Fibroblast of peridontal ligament (primary cell): ENCODE measurements at regions not wholly inside any gene's neighbourhood (a gene's known extent, or its start where the extent isn't known, plus 50 kb on each side); places are given as distances from the start of the nearest gene placed in this dataset.
"Not testable (repeated sequence)": the region's sequence is repeated elsewhere in the genome, so short reads cannot be mapped to it uniquely, and the experiment has no call there.

Source experiments
- DNase-seq: peaks from one replicate; pipeline ENCODE4 v3.0.0-alpha.2; 2010; ENCODE audit errors: extremely low read depth

- no peak for DNase-seq
These were observed 50.2 kb upstream of the FAM174B start for GRCh38 chr15:92705764-92706163.

GRCh38 chr15:92706201-92706600 lies 50.6 kb upstream of the FAM174B start:
- no peak for DNase-seq

GRCh38 chr15:92707880-92708551 lies 52.4 kb upstream of the FAM174B start:
- no peak for DNase-seq

- DNase-seq: no peak
These were observed 53.1 kb upstream of the FAM174B start for GRCh38 chr15:92708635-92709034.

- DNase-seq: peak; percentile 2
These were observed 53.7 kb upstream of the FAM174B start for GRCh38 chr15:92709110-92709790.

GRCh38 chr15:92711457-92711831 lies 55.9 kb upstream of the FAM174B start:
- DNase-seq: no peak

GRCh38 chr15:92714077-92714476 lies 58.5 kb upstream of the FAM174B start:
- DNase-seq: peak; percentile 46

GRCh38 chr15:92714477-92715401 lies 59.2 kb upstream of the FAM174B start:
- DNase-seq: peak; percentile 80

- peak; percentile 52 for DNase-seq
These were observed 60.2 kb upstream of the FAM174B start for GRCh38 chr15:92715758-92716157.

- peak; percentile 56 for DNase-seq
These were observed 63.4 kb upstream of the FAM174B start for GRCh38 chr15:92719021-92719420.

- DNase-seq: no peak
These were observed 68.6 kb upstream of the FAM174B start for GRCh38 chr15:92724144-92724543.

- no peak for DNase-seq
These were observed 69.6 kb upstream of the FAM174B start for GRCh38 chr15:92725171-92725570.

- no peak for DNase-seq
These were observed 72.7 kb upstream of the FAM174B start for GRCh38 chr15:92728266-92728665.

GRCh38 chr15:92733090-92733933 lies 77.7 kb upstream of the FAM174B start:
- no peak for DNase-seq

GRCh38 chr15:92733934-92734521 lies 78.5 kb upstream of the FAM174B start:
- DNase-seq: peak; percentile 63

GRCh38 chr15:92739246-92739645 lies 83.7 kb upstream of the FAM174B start:
- not testable (repeated sequence) for DNase-seq

GRCh38 chr15:92745845-92746271 lies 90.3 kb upstream of the FAM174B start:
- no peak for DNase-seq

GRCh38 chr15:92747047-92747446 lies 91.5 kb upstream of the FAM174B start:
- DNase-seq: no peak

- DNase-seq: no peak
These were observed 93.6 kb upstream of the FAM174B start for GRCh38 chr15:92749216-92749615.

GRCh38 chr15:92749946-92750345 lies 94.4 kb upstream of the FAM174B start:
- no peak for DNase-seq

GRCh38 chr15:92751528-92751927 lies 96.0 kb upstream of the FAM174B start:
- DNase-seq: no peak
